ENCODE measurements at regions not wholly inside any gene's neighbourhood (a gene's known extent, or its start where the extent isn't known, plus 50 kb on each side); places are given as distances from the start of the nearest gene placed in this dataset.

- no peak for TF ChIP-seq FOXM1 (IDR thresholded peaks at IDR 0.05; ENCODE audit: borderline replicate concordance, low read depth)
- 0 out of 2 replicates have a peak, but pooled peaks have one; percentile 24 for TF ChIP-seq TEAD4 (IDR thresholded peaks at IDR 0.05)
- no peak for TF ChIP-seq TAF1 (IDR thresholded peaks at IDR 0.05; ENCODE audit: low read depth)
- no peak for TF ChIP-seq YY1 (IDR thresholded peaks at IDR 0.05; ENCODE audit: low read depth)
- TF ChIP-seq RAD21 (IDR thresholded peaks at IDR 0.05; ENCODE audit: low read depth) = no peak
- TF ChIP-seq EGR1 (IDR thresholded peaks at IDR 0.05) = no peak
- no peak for TF ChIP-seq EP300 (IDR thresholded peaks at IDR 0.05; ENCODE audit: borderline replicate concordance)
- no peak for TF ChIP-seq TCF12 (IDR thresholded peaks at IDR 0.05; ENCODE audit: low read depth)
- TF ChIP-seq, protein P1, sequence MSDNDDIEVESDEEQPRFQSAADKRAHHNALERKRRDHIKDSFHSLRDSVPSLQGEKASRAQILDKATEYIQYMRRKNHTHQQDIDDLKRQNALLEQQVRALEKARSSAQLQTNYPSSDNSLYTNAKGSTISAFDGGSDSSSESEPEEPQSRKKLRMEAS (IDR thresholded peaks at IDR 0.05) = no peak
- TF ChIP-seq CREB1 (IDR thresholded peaks at IDR 0.05; ENCODE audit: low read depth) = no peak
Observed at GRCh38 chr2:136060416-136060815, 57.5 kb downstream of the CXCR4 start.

Data from Ishikawa (cell line).